Chondrocyte (in vitro differentiated cells): ENCODE measurements at regions not wholly inside any gene's neighbourhood (a gene's known extent, or its start where the extent isn't known, plus 50 kb on each side); places are given as distances from the start of the nearest gene placed in this dataset.
A peak's percentile ranks its signal among the peaks of the same experiment; 100 is the strongest.

Experiments
- DNase-seq: peaks from one replicate; pipeline ENCODE4 v3.0.0; 2021; ENCODE audit warnings: mixed read lengths, low spot score
- H3K27ac Mint-ChIP-seq: one replicate; pipeline ENCODE4 v1.8.0; 2021; ENCODE audit warnings: mild to moderate bottlenecking, moderate library complexity, mixed read lengths; ENCODE audit not compliant: unreplicated experiment
- H3K27me3 Mint-ChIP-seq: 2 replicates; pipeline ENCODE4 v1.8.0; 2021; ENCODE audit warnings: low read depth, mixed read lengths
- H3K36me3 Mint-ChIP-seq: 2 replicates; pipeline ENCODE4 v1.8.0; 2021; ENCODE audit warnings: low read depth, mixed read lengths
- H3K4me1 Mint-ChIP-seq: 2 replicates; pipeline ENCODE4 v1.8.0; 2021; ENCODE audit warnings: low read depth, mild to moderate bottlenecking, mixed read lengths
- H3K4me3 Mint-ChIP-seq: one replicate; pipeline ENCODE4 v1.8.0; 2021; ENCODE audit warnings: mild to moderate bottlenecking, moderate library complexity, mixed read lengths; ENCODE audit not compliant: unreplicated experiment
- H3K9me3 Mint-ChIP-seq: 2 replicates; pipeline ENCODE4 v1.8.0; 2021; ENCODE audit warnings: low read depth, mixed read lengths
- TF ChIP-seq, protein P1 (sequence below): fragments of 200-600 bp; sonication (generic); IDR thresholded peaks from 2 replicates; pipeline ENCODE4 v1.5.0; 2021; ENCODE audit warnings: antibody characterized with exemption, mild to moderate bottlenecking, moderate library complexity

DNA sequence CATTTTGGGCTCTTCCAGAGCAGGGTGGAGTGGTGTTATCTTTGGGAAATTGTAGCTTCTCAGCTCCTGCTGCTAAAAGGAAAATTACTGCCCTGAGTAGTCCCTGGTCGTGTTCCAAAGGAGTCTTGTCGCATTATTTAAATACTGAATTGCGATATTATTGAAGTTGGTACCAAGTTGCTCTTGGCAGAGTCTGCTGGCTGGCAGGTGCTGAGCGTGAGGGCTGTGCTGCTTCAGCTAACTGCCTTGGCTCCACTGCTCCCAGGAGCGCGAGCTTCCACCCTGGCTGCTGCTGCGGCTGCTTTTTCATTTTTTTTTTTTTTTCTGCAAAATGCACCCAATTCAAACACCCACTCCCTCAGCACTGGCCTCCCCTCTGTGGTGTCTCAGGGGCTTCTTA, 289.8 kb downstream of the MAF start:
- DNase-seq: no peak
- Mint-ChIP-seq H3K9me3 (no peaks in the 10 kb centered on the region), H3K27ac (no peak overlapping the region), H3K36me3 (no peaks in the 10 kb centered on the region), H3K4me1 (no peaks in the 10 kb centered on the region), H3K4me3 (no peak overlapping the region), H3K27me3 (peaks cover 24% of the 10 kb centered on the region)
- TF ChIP-seq, protein P1, sequence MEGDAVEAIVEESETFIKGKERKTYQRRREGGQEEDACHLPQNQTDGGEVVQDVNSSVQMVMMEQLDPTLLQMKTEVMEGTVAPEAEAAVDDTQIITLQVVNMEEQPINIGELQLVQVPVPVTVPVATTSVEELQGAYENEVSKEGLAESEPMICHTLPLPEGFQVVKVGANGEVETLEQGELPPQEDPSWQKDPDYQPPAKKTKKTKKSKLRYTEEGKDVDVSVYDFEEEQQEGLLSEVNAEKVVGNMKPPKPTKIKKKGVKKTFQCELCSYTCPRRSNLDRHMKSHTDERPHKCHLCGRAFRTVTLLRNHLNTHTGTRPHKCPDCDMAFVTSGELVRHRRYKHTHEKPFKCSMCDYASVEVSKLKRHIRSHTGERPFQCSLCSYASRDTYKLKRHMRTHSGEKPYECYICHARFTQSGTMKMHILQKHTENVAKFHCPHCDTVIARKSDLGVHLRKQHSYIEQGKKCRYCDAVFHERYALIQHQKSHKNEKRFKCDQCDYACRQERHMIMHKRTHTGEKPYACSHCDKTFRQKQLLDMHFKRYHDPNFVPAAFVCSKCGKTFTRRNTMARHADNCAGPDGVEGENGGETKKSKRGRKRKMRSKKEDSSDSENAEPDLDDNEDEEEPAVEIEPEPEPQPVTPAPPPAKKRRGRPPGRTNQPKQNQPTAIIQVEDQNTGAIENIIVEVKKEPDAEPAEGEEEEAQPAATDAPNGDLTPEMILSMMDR: no peak

DNA sequence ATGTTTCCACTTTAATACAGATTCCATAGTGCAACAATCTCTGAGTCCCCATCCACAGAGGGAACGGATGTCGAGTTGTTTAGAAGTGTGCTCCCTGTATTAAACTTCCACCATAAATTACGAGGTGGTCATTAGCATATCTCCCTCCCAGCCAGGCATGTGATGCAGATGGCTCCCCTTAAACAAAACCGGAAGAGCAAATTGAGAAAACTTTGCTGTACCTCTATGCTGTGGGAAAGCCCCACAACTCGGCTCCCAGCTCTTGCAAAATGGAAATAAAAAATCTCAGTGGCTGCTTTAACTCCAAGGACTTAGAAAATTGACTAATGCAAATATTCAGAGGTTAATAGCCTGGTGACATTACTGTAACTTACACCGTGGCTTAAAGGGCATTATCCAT, 290.9 kb downstream of the MAF start:
- no peaks in the 10 kb centered on the region for H3K36me3 Mint-ChIP-seq
- H3K27me3 Mint-ChIP-seq: peaks cover 31% of the 10 kb centered on the region
- H3K27ac Mint-ChIP-seq: no peak overlapping the region
- H3K9me3 Mint-ChIP-seq: no peaks in the 10 kb centered on the region
- no peak overlapping the region for H3K4me3 Mint-ChIP-seq
- no peak for DNase-seq
- H3K4me1 Mint-ChIP-seq: no peaks in the 10 kb centered on the region
- TF ChIP-seq, protein P1: no peak

DNA sequence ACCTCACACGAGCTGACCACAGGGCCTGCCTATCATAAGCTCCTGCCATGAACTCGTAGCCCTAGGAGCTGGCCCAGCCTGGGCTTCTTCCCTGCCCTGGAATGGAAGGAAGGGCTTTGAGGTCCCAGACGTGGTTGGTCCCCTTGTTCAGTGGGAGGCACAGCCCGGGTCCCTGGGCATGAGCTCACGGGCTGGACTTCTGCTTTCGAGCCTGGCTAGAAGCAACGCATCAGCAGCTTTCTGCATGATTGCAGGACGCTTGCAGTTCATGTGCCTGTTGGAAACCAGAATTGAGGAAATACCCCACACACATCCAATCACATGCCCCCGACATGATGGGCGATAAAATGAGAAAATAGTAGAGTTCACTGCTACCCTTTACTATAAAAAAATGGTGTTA, 293.3 kb downstream of the MAF start:
- Mint-ChIP-seq H3K36me3 (no peaks in the 10 kb centered on the region), H3K27me3 (peaks cover 36% of the 10 kb centered on the region), H3K4me1 (no peaks in the 10 kb centered on the region), H3K27ac (no peak overlapping the region), H3K4me3 (no peak overlapping the region), H3K9me3 (no peaks in the 10 kb centered on the region)
- DNase-seq: no peak
- TF ChIP-seq, protein P1: no peak

DNA sequence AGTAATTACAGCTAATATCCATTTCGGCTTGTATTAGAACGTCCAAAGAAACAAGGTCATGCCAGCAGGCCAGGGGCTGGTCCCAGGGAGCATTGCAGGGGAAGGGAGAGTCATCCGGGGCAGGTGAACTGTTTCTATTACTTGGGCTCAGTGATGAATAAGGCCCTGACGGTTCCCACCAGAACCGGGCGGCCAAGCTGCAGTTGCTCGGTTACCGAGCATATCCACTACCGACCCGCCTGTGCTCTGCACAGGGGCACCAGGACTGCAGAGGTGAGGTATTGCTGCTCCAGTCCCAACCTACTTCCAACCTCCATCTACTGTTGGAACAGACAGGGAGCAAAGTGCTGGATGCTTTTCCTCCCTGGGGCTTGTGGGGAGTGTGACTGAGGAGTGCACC, 295.5 kb downstream of the MAF start:
- DNase-seq: no peak
- no peaks in the 10 kb centered on the region for H3K9me3 Mint-ChIP-seq
- TF ChIP-seq, protein P1: no peak
- H3K36me3 Mint-ChIP-seq: no peaks in the 10 kb centered on the region
- no peak overlapping the region for H3K27ac Mint-ChIP-seq
- H3K4me1 Mint-ChIP-seq: no peaks in the 10 kb centered on the region
- H3K27me3 Mint-ChIP-seq: peaks cover 31% of the 10 kb centered on the region
- H3K4me3 Mint-ChIP-seq: no peak overlapping the region

DNA sequence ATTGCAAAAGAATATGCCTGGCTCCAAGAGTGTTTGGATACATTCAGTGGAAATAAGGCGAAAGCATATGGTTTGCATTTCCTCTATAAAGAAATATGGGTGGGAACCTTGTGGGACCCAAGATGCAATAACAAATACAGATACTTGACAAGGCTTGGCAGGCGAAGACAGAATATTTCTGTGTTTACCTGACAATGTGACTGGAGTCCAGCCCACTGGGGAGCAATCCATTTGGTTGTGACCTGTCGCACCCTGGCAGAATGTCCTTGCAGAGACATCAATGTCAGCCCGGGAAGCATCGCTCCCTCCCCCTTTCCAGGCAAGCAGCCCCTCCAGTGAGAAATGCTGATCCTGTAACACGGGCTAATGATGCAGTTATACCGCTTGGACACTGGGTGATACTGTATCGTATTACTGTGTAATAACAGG, 296.6 kb downstream of the MAF start:
- TF ChIP-seq, protein P1: peak; percentile 23
- Mint-ChIP-seq H3K4me1 (no peaks in the 10 kb centered on the region), H3K27ac (no peak overlapping the region), H3K9me3 (no peaks in the 10 kb centered on the region), H3K27me3 (peaks cover 28% of the 10 kb centered on the region), H3K4me3 (no peak overlapping the region), H3K36me3 (no peaks in the 10 kb centered on the region)
- no peak for DNase-seq
